GM12878 (cell line): ENCODE measurements at regions not wholly inside any gene's neighbourhood (a gene's known extent, or its start where the extent isn't known, plus 50 kb on each side); places are given as distances from the start of the nearest gene placed in this dataset.

Experiments used
- ATAC-seq: fragments of 200-7000 bp; cut with Tn5 transposase; 3 replicates; pipeline ENCODE4 v1.9.1; 2020; ENCODE audit warnings: mild to moderate bottlenecking, moderate library complexity
- BruUV-seq: library from RNA; stranded (reverse); fragments of 400-500 nt; replicated peaks from 2 replicates; lab custom pipeline; 2021; lab: Mats Ljungman, UMichigan
- CTCF ChIA-PET: fragments of 300-600 bp; sonication (Branson Sonifier 250); formaldehyde crosslinking; extraction: SDS; loops from one replicate; lab custom pipeline; 2021; ENCODE audit warnings: inconsistent platforms; lab: Yijun Ruan, JAX
- POLR2A ChIA-PET: fragments of 350-600 bp; formaldehyde crosslinking; extraction: SDS; loops from one replicate; lab custom pipeline; 2021; ENCODE audit warnings: inconsistent platforms; lab: Charles Lee
- RAD21 ChIA-PET: fragments of 300-600 bp; sonication (Branson Sonifier 250); formaldehyde crosslinking; loops from one replicate; lab custom pipeline; 2023; ENCODE audit warnings: antibody characterized with exemption; ENCODE audit not compliant: unreplicated experiment; lab: Charles Lee
- SMC1A ChIA-PET: fragments of 300-600 bp; sonication (Branson Sonifier 250); formaldehyde crosslinking; loops from one replicate; lab custom pipeline; 2023; ENCODE audit not compliant: unreplicated experiment, uncharacterized antibody; lab: Charles Lee
- DNase-seq: peaks from one replicate; pipeline ENCODE4 v3.0.0-alpha.2; 2011; ENCODE audit warnings: low read depth, low spot score
- FAIRE-seq: peaks from 3 replicates; lab custom pipeline; 2011; peaks lifted over from hg19 to GRCh38; lab: Jason Lieb, UNC
- H2AFZ ChIP-seq: 2 replicates; pipeline ENCODE4 v1.6.0; 2011; ENCODE audit warnings: low read depth, low read length, control low read depth; ENCODE audit not compliant: control insufficient read depth
- H3K27ac ChIP-seq: 2 replicates; pipeline ENCODE4 v1.5.1; 2011; ENCODE audit warnings: control low read depth; ENCODE audit not compliant: control insufficient read depth, insufficient read depth
- H3K27me3 ChIP-seq, 2 experiments: replicated peaks in 1 of 2; 2 replicates each; pipeline versions ENCODE4 v1.6.0 to v1.6.1; 2011; ENCODE audit warnings: low read length in 1 of 2; ENCODE audit not compliant: control insufficient read depth in 2 of 2, insufficient read depth in 2 of 2
- H3K36me3 ChIP-seq, 2 experiments: 2 replicates each; pipeline ENCODE4 v1.5.1; 2011; ENCODE audit warnings: low read length in 1 of 2; ENCODE audit not compliant: control insufficient read depth in 2 of 2, insufficient read depth in 2 of 2
- H3K4me1 ChIP-seq: 2 replicates; pipeline ENCODE4 v1.6.1; 2011; ENCODE audit warnings: mild to moderate bottlenecking, low read length, moderate library complexity, mixed read lengths; ENCODE audit not compliant: control insufficient read depth, insufficient read depth
- H3K4me2 ChIP-seq: 2 replicates; pipeline ENCODE4 v1.6.0; 2011; ENCODE audit warnings: control low read depth; ENCODE audit not compliant: control insufficient read depth, insufficient read depth
- H3K4me3 ChIP-seq: fragments of 200-600 bp; sonication (generic); 2 replicates; pipeline ENCODE4 v1.5.1; 2016
- H3K79me2 ChIP-seq: 2 replicates; pipeline ENCODE4 v1.6.0; 2011; ENCODE audit warnings: low read length; ENCODE audit not compliant: control insufficient read depth, insufficient read depth
- H3K9ac ChIP-seq: 2 replicates; pipeline ENCODE4 v1.8.0; 2011; ENCODE audit warnings: low read length, control low read depth, mixed read lengths; ENCODE audit not compliant: control insufficient read depth, insufficient read depth
- H3K9me3 ChIP-seq: replicated peaks from 3 replicates; pipeline ENCODE4 v1.5.1; 2011; ENCODE audit warnings: mild to moderate bottlenecking, low read length; ENCODE audit not compliant: control insufficient read depth, insufficient read depth
- H4K20me1 ChIP-seq: 2 replicates; pipeline ENCODE4 v1.6.0; 2011; ENCODE audit not compliant: control insufficient read depth, insufficient read depth
- BACH1 ChIP-seq: fragments of 450-650 bp; IDR thresholded peaks from 2 replicates; pipeline ENCODE4 v1.6.1; 2017; ENCODE audit warnings: mild to moderate bottlenecking, borderline replicate concordance
- CEBPB ChIP-seq, 2 experiments: fragments of 150-350 bp in 1 of 2; IDR thresholded peaks; 2 replicates each; pipeline ENCODE4 v1.6.1; 2012 to 2014; ENCODE audit warnings: low read depth in 2 of 2, low read length in 2 of 2, borderline replicate concordance in 1 of 2, inconsistent platforms in 1 of 2
- E2F8 ChIP-seq: fragments of 450-650 bp; IDR thresholded peaks from 2 replicates; pipeline ENCODE4 v1.6.1; 2018; ENCODE audit warnings: mild to moderate bottlenecking, low read depth, moderate library complexity; ENCODE audit not compliant: partially characterized antibody
- E4F1 ChIP-seq: fragments of 450-650 bp; IDR thresholded peaks from 2 replicates; pipeline ENCODE4 v1.6.1; 2018; ENCODE audit warnings: borderline replicate concordance, mild to moderate bottlenecking; ENCODE audit not compliant: partially characterized antibody
- FOXK2 ChIP-seq: fragments of 450-650 bp; IDR thresholded peaks from 2 replicates; pipeline ENCODE4 v1.6.1; 2017; ENCODE audit warnings: mild to moderate bottlenecking, moderate library complexity
- GATAD2B ChIP-seq: fragments of 450-650 bp; conservative IDR thresholded peaks from 2 replicates; pipeline ENCODE4 v1.6.1; 2017; ENCODE audit warnings: low read depth, mild to moderate bottlenecking, moderate library complexity
- IKZF2 ChIP-seq, 2 experiments: fragments of 450-650 bp; IDR thresholded peaks; 2 replicates each; pipeline ENCODE4 v1.6.1; 2017; ENCODE audit warnings: mild to moderate bottlenecking in 2 of 2, moderate library complexity in 2 of 2
- LARP7 ChIP-seq: fragments of 450-650 bp; IDR thresholded peaks from 2 replicates; pipeline ENCODE4 v1.6.1; 2017; ENCODE audit warnings: mild to moderate bottlenecking
- MTA2 ChIP-seq: fragments of 450-650 bp; IDR thresholded peaks from 2 replicates; pipeline ENCODE4 v1.6.1; 2016; ENCODE audit warnings: low read depth, mild to moderate bottlenecking, moderate library complexity
- MXI1 ChIP-seq: fragments of 150-350 bp; IDR thresholded peaks from 2 replicates; pipeline ENCODE4 v1.6.1; 2011; ENCODE audit warnings: low read depth, mild to moderate bottlenecking, inconsistent platforms, low read length, improper control_type of control experiment
- MYB ChIP-seq: fragments of 150-350 bp; IDR thresholded peaks from 2 replicates; pipeline ENCODE4 v1.6.1; 2014; ENCODE audit warnings: mild to moderate bottlenecking, low read depth, low read length, borderline replicate concordance
- SPI1 ChIP-seq: IDR thresholded peaks from 2 replicates; pipeline ENCODE4 v1.6.1; 2011; ENCODE audit warnings: low read depth, mild to moderate bottlenecking, low read length, moderate library complexity, borderline replicate concordance; ENCODE audit not compliant: insufficient read depth
- TAF1 ChIP-seq: IDR thresholded peaks from 2 replicates; pipeline ENCODE4 v1.6.1; 2011; ENCODE audit warnings: mild to moderate bottlenecking, low read depth, low read length, borderline replicate concordance
- TARDBP ChIP-seq: IDR thresholded peaks from 2 replicates; pipeline ENCODE4 v1.6.1; 2016; ENCODE audit warnings: borderline replicate concordance
- ZBTB33 ChIP-seq: fragments of 450-650 bp; IDR thresholded peaks from 2 replicates; pipeline ENCODE4 v1.6.1; 2017; ENCODE audit warnings: mild to moderate bottlenecking
- ZNF217 ChIP-seq: fragments of 450-650 bp; IDR thresholded peaks from 2 replicates; pipeline ENCODE4 v1.6.1; 2017; ENCODE audit warnings: antibody characterized with exemption, mild to moderate bottlenecking
- WGBS: methylation state at CpG from one replicate; pipeline ENCODE4 v1.1.6; 2016; ENCODE audit warnings: low lambda C conversion rate; ENCODE audit not compliant: insufficient replicate concordance, insufficient coverage; ENCODE audit errors: missing lambda C conversion rate; 5-methylcytosine and 5-hydroxymethylcytosine counted together
- in situ Hi-C: fragments of 300-500 bp; cut with MboI; formaldehyde crosslinking; loops from 9 replicates; pipeline ENCODE4 v1.14.3; 2018; ENCODE audit warnings: mixed read lengths
- intact Hi-C: fragments of 100-400 bp; cut with micrococcal nuclease; formaldehyde crosslinking; loops from one replicate; pipeline ENCODE4 v1.14.2; 2022; ENCODE audit not compliant: unreplicated experiment

- TF ChIP-seq E2F8 (no peak), CEBPB (IDR thresholded peaks at IDR 0.05; ENCODE audit: borderline replicate concordance in 1 of 2, low read depth in 2 of 2, low read length in 2 of 2) (no peak), TAF1 (no peak), IKZF2 (IDR thresholded peaks at IDR 0.05) (no peak), TARDBP (no peak), LARP7 (no peak)
These were observed 83.1 kb upstream of the STAC start (continued) for GRCh38 chr3:36297195-36297594.

GRCh38 chr3:36298188-36298587 is 82.1 kb upstream of the STAC start:
- ChIA-PET POLR2A (no interaction called here), RAD21 (no interaction called here)
- no peak for ATAC-seq

More at GRCh38 chr3:36298188-36298587, 82.1 kb upstream of the STAC start:
- FAIRE-seq, result no peak
- Histone ChIP-seq H3K36me3 (no peaks in the 10 kb centered on the region), H2AFZ (no peak overlapping the region)
- BruUV-seq, result no TSS peak
- TF ChIP-seq BACH1 (no peak), ZBTB33 (no peak), FOXK2 (no peak), SPI1 (no peak), MYB (no peak), MTA2 (no peak), ZNF217 (no peak), GATAD2B (no peak), E4F1 (no peak), MXI1 (no peak)
- TF ChIP-seq, all 136 proteins: peak for 0
- Histone ChIP-seq H3K9me3 (no peaks in the 10 kb centered on the region), H3K4me1 (no peaks in the 10 kb centered on the region), H4K20me1 (no peaks in the 10 kb centered on the region), H3K79me2 (no peaks in the 10 kb centered on the region), H3K9ac (no peak overlapping the region), H3K4me2 (no peak overlapping the region), H3K4me3 (no peak overlapping the region), H3K27me3 (no peaks in the 10 kb centered on the region), H3K27ac (no peak overlapping the region)
- WGBS, result 43% methylated on average over 1 of the region's 1 CpG
- in situ Hi-C loops, result no loop called here
- SMC1A ChIA-PET, result no interaction called here
- DNase-seq, result no peak
- intact Hi-C loops, result no loop called here
- CTCF ChIA-PET, result no interaction called here
